Ishikawa (cell line): ENCODE measurements at regions not wholly inside any gene's neighbourhood (a gene's known extent, or its start where the extent isn't known, plus 50 kb on each side); places are given as distances from the start of the nearest gene placed in this dataset.

Source experiments
- CEBPB ChIP-seq: IDR thresholded peaks from 2 replicates; pipeline ENCODE4 v1.6.1; 2012
- CREB1 ChIP-seq: IDR thresholded peaks from 2 replicates; pipeline ENCODE4 v1.6.1; 2012; ENCODE audit warnings: low read depth
- EGR1 ChIP-seq: IDR thresholded peaks from 2 replicates; pipeline ENCODE4 v1.6.1; 2012
- EP300 ChIP-seq: IDR thresholded peaks from 2 replicates; pipeline ENCODE4 v1.6.1; 2012; ENCODE audit warnings: borderline replicate concordance
- FOXM1 ChIP-seq: IDR thresholded peaks from 2 replicates; pipeline ENCODE4 v1.6.1; 2012; ENCODE audit warnings: low read depth, borderline replicate concordance
- MAX ChIP-seq: IDR thresholded peaks from 2 replicates; pipeline ENCODE4 v1.6.1; 2012
- NFIC ChIP-seq: IDR thresholded peaks from 2 replicates; pipeline ENCODE4 v1.6.1; 2012
- RAD21 ChIP-seq: IDR thresholded peaks from 2 replicates; pipeline ENCODE4 v1.6.1; 2012; ENCODE audit warnings: low read depth
- TAF1 ChIP-seq: IDR thresholded peaks from 2 replicates; pipeline ENCODE4 v1.6.1; 2012; ENCODE audit warnings: low read depth, mild to moderate bottlenecking
- TCF12 ChIP-seq: IDR thresholded peaks from 2 replicates; pipeline ENCODE4 v1.6.1; 2012; ENCODE audit warnings: low read depth
- TEAD4 ChIP-seq: IDR thresholded peaks from 2 replicates; pipeline ENCODE4 v1.6.1; 2012
- USF1 ChIP-seq: IDR thresholded peaks from 2 replicates; pipeline ENCODE4 v1.6.1; 2012
- YY1 ChIP-seq: IDR thresholded peaks from 2 replicates; pipeline ENCODE4 v1.6.1; 2012; ENCODE audit warnings: low read depth
- ZBTB7A ChIP-seq: IDR thresholded peaks from 2 replicates; pipeline ENCODE4 v1.6.1; 2012; ENCODE audit warnings: low read depth
- TF ChIP-seq, protein P1 (sequence below): IDR thresholded peaks from 2 replicates; pipeline ENCODE4 v1.6.1; 2012; ENCODE audit warnings: low read depth, mild to moderate bottlenecking

- TF ChIP-seq, protein P1, sequence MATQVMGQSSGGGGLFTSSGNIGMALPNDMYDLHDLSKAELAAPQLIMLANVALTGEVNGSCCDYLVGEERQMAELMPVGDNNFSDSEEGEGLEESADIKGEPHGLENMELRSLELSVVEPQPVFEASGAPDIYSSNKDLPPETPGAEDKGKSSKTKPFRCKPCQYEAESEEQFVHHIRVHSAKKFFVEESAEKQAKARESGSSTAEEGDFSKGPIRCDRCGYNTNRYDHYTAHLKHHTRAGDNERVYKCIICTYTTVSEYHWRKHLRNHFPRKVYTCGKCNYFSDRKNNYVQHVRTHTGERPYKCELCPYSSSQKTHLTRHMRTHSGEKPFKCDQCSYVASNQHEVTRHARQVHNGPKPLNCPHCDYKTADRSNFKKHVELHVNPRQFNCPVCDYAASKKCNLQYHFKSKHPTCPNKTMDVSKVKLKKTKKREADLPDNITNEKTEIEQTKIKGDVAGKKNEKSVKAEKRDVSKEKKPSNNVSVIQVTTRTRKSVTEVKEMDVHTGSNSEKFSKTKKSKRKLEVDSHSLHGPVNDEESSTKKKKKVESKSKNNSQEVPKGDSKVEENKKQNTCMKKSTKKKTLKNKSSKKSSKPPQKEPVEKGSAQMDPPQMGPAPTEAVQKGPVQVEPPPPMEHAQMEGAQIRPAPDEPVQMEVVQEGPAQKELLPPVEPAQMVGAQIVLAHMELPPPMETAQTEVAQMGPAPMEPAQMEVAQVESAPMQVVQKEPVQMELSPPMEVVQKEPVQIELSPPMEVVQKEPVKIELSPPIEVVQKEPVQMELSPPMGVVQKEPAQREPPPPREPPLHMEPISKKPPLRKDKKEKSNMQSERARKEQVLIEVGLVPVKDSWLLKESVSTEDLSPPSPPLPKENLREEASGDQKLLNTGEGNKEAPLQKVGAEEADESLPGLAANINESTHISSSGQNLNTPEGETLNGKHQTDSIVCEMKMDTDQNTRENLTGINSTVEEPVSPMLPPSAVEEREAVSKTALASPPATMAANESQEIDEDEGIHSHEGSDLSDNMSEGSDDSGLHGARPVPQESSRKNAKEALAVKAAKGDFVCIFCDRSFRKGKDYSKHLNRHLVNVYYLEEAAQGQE, result no peak
- TF ChIP-seq RAD21 (no peak), EGR1 (no peak), CREB1 (no peak), ZBTB7A (no peak), FOXM1 (no peak)
Observed at GRCh38 chr13:90938848-90939247, 408.6 kb upstream of the MIR17HG start.

DNA sequence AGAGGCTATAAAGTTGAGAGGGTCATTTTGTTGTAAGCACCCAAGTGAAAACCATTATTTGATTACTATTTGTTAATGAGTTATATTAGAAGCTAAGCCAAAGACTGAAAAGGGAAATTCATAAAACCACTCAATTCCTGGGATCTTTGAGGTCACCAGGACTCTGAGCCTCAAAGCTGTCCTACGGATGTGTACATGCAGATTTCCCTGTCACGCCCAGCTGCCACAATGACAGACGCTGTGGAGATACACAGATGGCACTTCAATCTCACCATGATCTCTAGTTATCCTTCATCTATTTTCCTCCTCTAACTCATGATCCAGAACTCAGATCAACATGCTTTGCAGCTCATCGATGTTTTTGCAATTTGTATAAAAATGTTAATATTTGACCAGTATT lies 403.5 kb upstream of the MIR17HG start:
- no peak for TF ChIP-seq USF1
- TF ChIP-seq CEBPB, result no peak
- no peak for TF ChIP-seq RAD21
- TF ChIP-seq TCF12, result no peak
- no peak for TF ChIP-seq FOXM1
- TF ChIP-seq TAF1, result no peak
- TF ChIP-seq, protein P1, result no peak
- no peak for TF ChIP-seq MAX
- no peak for TF ChIP-seq YY1
- TF ChIP-seq NFIC, result no peak
- no peak for TF ChIP-seq TEAD4
- TF ChIP-seq EP300, result no peak

DNA sequence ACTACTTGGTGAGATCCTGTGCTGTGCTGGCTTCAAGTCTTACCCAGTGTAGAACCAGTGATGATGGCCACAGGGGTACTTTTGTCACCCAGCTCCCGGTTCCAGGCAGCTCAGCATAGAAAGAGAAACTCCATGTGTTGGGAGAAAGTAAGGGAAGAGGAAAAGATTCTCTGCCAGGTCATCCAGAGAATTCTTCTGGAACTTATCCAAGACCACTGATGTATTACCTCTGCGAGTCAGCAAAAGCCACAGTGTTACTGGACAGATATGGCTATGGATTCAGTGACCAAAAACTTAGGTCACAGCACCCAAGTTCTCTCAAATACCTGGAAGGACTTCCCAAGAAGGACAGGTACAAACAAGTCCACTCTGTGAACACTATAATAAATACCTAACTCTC lies 399.5 kb upstream of the MIR17HG start:
- TF ChIP-seq EP300 (no peak), FOXM1 (no peak), CREB1 (no peak), TCF12 (no peak), USF1 (no peak), NFIC (no peak), TAF1 (no peak), EGR1 (no peak), RAD21 (no peak), YY1 (no peak), TEAD4 (no peak), ZBTB7A (no peak)

- no peak for TF ChIP-seq TCF12
- TF ChIP-seq FOXM1, result no peak
- TF ChIP-seq EGR1, result no peak
- no peak for TF ChIP-seq NFIC
- no peak for TF ChIP-seq ZBTB7A
- no peak for TF ChIP-seq CEBPB
- no peak for TF ChIP-seq YY1
- no peak for TF ChIP-seq CREB1
- TF ChIP-seq USF1, result no peak
- no peak for TF ChIP-seq MAX
- TF ChIP-seq EP300, result no peak
- TF ChIP-seq TEAD4, result no peak
Observed at GRCh38 chr13:90950160-90950559, 397.3 kb upstream of the MIR17HG start.

DNA sequence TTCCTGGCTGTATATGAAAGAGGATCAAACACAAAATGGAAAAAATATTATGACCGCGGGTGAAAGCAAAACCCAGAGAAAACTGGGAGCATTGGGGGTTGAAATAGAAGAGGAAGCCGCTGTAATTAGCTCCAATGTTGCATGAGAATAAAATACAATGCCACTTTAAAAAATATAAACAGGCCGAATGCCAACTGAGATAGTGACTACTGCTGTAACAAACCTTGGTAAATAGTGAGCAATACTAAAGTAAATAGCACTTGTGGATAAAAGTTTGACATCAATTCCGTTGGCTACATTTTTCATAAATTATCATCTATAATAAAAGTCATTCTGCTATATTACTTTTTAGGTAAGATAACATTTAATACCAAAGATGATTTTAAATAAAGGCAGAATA lies 395.8 kb upstream of the MIR17HG start:
- TF ChIP-seq EP300 (no peak), FOXM1 (no peak), USF1 (no peak)

- no peak for TF ChIP-seq TAF1
- no peak for TF ChIP-seq TEAD4
- TF ChIP-seq, protein P1, result no peak
- no peak for TF ChIP-seq NFIC
- no peak for TF ChIP-seq USF1
Observed at GRCh38 chr13:90952326-90952725, 395.2 kb upstream of the MIR17HG start.
